Peyer's patch (tissue), 4 donors: ENCODE measurements at regions not wholly inside any gene's neighbourhood (a gene's known extent, or its start where the extent isn't known, plus 50 kb on each side); places are given as distances from the start of the nearest gene placed in this dataset.

Experiments
- CTCF ChIP-seq, 6 experiments: fragments of 450-650 bp in 4 of 6; fragments of 200-600 bp in 2 of 6; sonication (generic) in 1 of 6; IDR thresholded peaks; one replicate each; pipeline ENCODE4 v1.5.1; 2017 to 2019; ENCODE audit warnings: antibody characterized with exemption in 6 of 6, mild to moderate bottlenecking in 3 of 6, moderate library complexity in 1 of 6
- POLR2A ChIP-seq, 2 donors: fragments of 450-650 bp; IDR thresholded peaks; one replicate each; pipeline ENCODE4 v1.5.1; 2017; ENCODE audit warnings: antibody characterized with exemption in 2 of 2, mild to moderate bottlenecking in 2 of 2, moderate library complexity in 2 of 2

GRCh38 chr10:62916141-62916603 lies 100.0 kb upstream of the EGR2 start:
- TF ChIP-seq CTCF (IDR thresholded peaks at IDR 0.05) (no peak), POLR2A (IDR thresholded peaks at IDR 0.05) (no peak)
